ENCODE measurements at regions not wholly inside any gene's neighbourhood (a gene's known extent, or its start where the extent isn't known, plus 50 kb on each side); places are given as distances from the start of the nearest gene placed in this dataset.

- H3K9ac ChIP-seq (ENCODE audit: low read depth, low read length) = no peak overlapping the region
- H2BK20ac ChIP-seq (ENCODE audit: low read depth, low read length) = no peak overlapping the region
- no peak overlapping the region for H3K56ac ChIP-seq (ENCODE audit: extremely low read depth, insufficient read depth, low read length)
- H3K23ac ChIP-seq (ENCODE audit: low read depth, low read length) = no peak overlapping the region
- no TSS peak for BruUV-seq (replicated peaks)
- no peak overlapping the region for H2BK120ac ChIP-seq (ENCODE audit: low read depth, low read length)
- H3K9me1 ChIP-seq (ENCODE audit: insufficient read depth, low read length) = no peaks in the 10 kb centered on the region
- no peak overlapping the region for H3K4me2 ChIP-seq (ENCODE audit: low read depth, low read length)
- H4K20me1 ChIP-seq (ENCODE audit: insufficient read depth, low read length) = no peaks in the 10 kb centered on the region
- in situ Hi-C loops (cut with MboI; ENCODE audit: low sequenced_read_pairs) (no loop called here), intact Hi-C loops (cut with micrococcal nuclease) (no loop called here), dilution Hi-C loops (cut with HindIII; ENCODE audit: low sequenced_read_pairs, unreplicated experiment) (no loop called here)
- ATAC-seq (ENCODE audit: low read depth) (no peak), DNase-seq (no peak)
- ChIA-PET CTCF (no interaction called here), POLR2A (ENCODE audit: unreplicated experiment) (no interaction called here)
- no peaks in the 10 kb centered on the region; the same call in 1 of the 2 replicates for H3K4me1 ChIP-seq (ENCODE audit: control insufficient read depth, insufficient read depth, low read length)
- H3K18ac ChIP-seq (ENCODE audit: low read depth, low read length) = no peak overlapping the region
- peaks cover 12% of the 10 kb centered on the region for H3K36me3 ChIP-seq (ENCODE audit: control insufficient read depth, insufficient read depth, low read length)
- H3K27me3 ChIP-seq (ENCODE audit: control insufficient read depth, insufficient read depth, low read length) = no peaks in the 10 kb centered on the region
- WGBS, 2 experiments (ENCODE audit: extremely low coverage in 2 of 2, insufficient read length in 1 of 2) = 80% methylated on average over 1 of the region's 10 CpGs; no CpG with 5 or more reads in 1 of the 2 experiments
- no peak overlapping the region for H3K4ac ChIP-seq (ENCODE audit: low read depth, low read length)
- no peak overlapping the region for H2BK15ac ChIP-seq (ENCODE audit: low read depth, low read length)
- H4K91ac ChIP-seq (ENCODE audit: insufficient read depth, low read depth, low read length) = no peak overlapping the region
- no peak overlapping the region for H2BK5ac ChIP-seq (ENCODE audit: low read depth, low read length, poor library complexity, severe bottlenecking)
- H2AK5ac ChIP-seq (ENCODE audit: low read depth, low read length) = no peak overlapping the region
- peaks cover 2% of the 10 kb centered on the region; the same call in 1 of the 2 replicates for H3K9me3 ChIP-seq (ENCODE audit: control insufficient read depth, insufficient read depth, low read length)
- H4K8ac ChIP-seq (ENCODE audit: low read depth in 2 of 2, low read length in 2 of 2) = no peak overlapping the region
- no peak overlapping the region for H2AFZ ChIP-seq (replicated peaks; ENCODE audit: low read length, poor library complexity)
- TF ChIP-seq POLR2A (IDR thresholded peaks at IDR 0.05; ENCODE audit: low read depth, low read length) (no peak), CEBPB (IDR thresholded peaks at IDR 0.05; ENCODE audit: low read depth, low read length) (no peak), CHD1 (IDR thresholded peaks at IDR 0.05; ENCODE audit: low read depth, low read length) (no peak), MAZ (IDR thresholded peaks at IDR 0.05; ENCODE audit: borderline replicate concordance, low read depth, low read length) (no peak), FOS (IDR thresholded peaks at IDR 0.05; ENCODE audit: low read depth, low read length) (no peak), RCOR1 (IDR thresholded peaks at IDR 0.05; ENCODE audit: insufficient replicate concordance, low read length) (no peak), NFE2L2 (IDR thresholded peaks at IDR 0.05; ENCODE audit: low read depth, low read length) (no peak), MAFK (IDR thresholded peaks at IDR 0.05; ENCODE audit: low read depth, low read length) (no peak), RFX5 (IDR thresholded peaks at IDR 0.05; ENCODE audit: low read depth, low read length) (no peak), CTCF (conservative IDR thresholded peaks at IDR 0.05; ENCODE audit: low read depth, low read length) (no peak), BHLHE40 (IDR thresholded peaks at IDR 0.05; ENCODE audit: low read depth, low read length) (no peak), RAD21 (IDR thresholded peaks at IDR 0.05; ENCODE audit: low read length) (no peak), MXI1 (IDR thresholded peaks at IDR 0.05; ENCODE audit: borderline replicate concordance, low read depth, low read length) (no peak), USF2 (IDR thresholded peaks at IDR 0.05; ENCODE audit: low read depth, low read length) (no peak), SMC3 (IDR thresholded peaks at IDR 0.05; ENCODE audit: low read depth, low read length) (no peak), ELK1 (IDR thresholded peaks at IDR 0.05; ENCODE audit: borderline replicate concordance, low read depth, low read length) (no peak)
- H4K5ac ChIP-seq (ENCODE audit: low read depth, low read length) = no peak overlapping the region
- H3K4me3 ChIP-seq (ENCODE audit: insufficient read depth, low read depth, low read length) = no peak overlapping the region
- H3K79me1 ChIP-seq (ENCODE audit: low read depth in 1 of 2, low read length in 2 of 2) = peaks cover 0 to 4% of the 10 kb centered on the region in 2 experiments; a peak in 1 of 4 replicates
- H2AK9ac ChIP-seq (replicated peaks; ENCODE audit: low read depth, low read length, poor library complexity) = no peak overlapping the region
- H3K14ac ChIP-seq (replicated peaks; ENCODE audit: low read depth, low read length) = no peak overlapping the region
- H3K27ac ChIP-seq (ENCODE audit: insufficient read depth, low read length) = no peak overlapping the region
These were observed 227.9 kb downstream of the TBXT start for GRCh38 chr6:165939601-165940290.
